SK-N-SH treated with all-trans-retinoic acid at 6 μM for 48 hours (cell line): ENCODE measurements at regions not wholly inside any gene's neighbourhood (a gene's known extent, or its start where the extent isn't known, plus 50 kb on each side); places are given as distances from the start of the nearest gene placed in this dataset.

ENCODE experiments used
- ATAC-seq: fragments of 200-7000 bp; cut with Tn5 transposase; 3 replicates; pipeline ENCODE4 v1.9.1; 2020; ENCODE audit warnings: mild to moderate bottlenecking, moderate library complexity
- ARNTL ChIP-seq: fragments of 450-650 bp; formaldehyde crosslinking; IDR thresholded peaks from 2 replicates; pipeline ENCODE4 v1.5.0; 2020; ENCODE audit warnings: low read depth, mild to moderate bottlenecking, moderate library complexity, borderline replicate concordance
- BACH2 ChIP-seq: fragments of 250-450 bp; sonication (Bioruptor Pico); IDR thresholded peaks from 2 replicates; pipeline ENCODE4 v1.9.0; 2021; ENCODE audit warnings: mild to moderate bottlenecking, borderline replicate concordance
- CREB5 ChIP-seq: fragments of 250-450 bp; sonication (Bioruptor Pico); IDR thresholded peaks from 2 replicates; pipeline ENCODE4 v1.5.1; 2020; ENCODE audit warnings: low read depth, mild to moderate bottlenecking, moderate library complexity
- CSDC2 ChIP-seq: fragments of 250-450 bp; sonication (Bioruptor Pico); IDR thresholded peaks from 2 replicates; pipeline ENCODE4 v1.5.0; 2020; ENCODE audit warnings: mild to moderate bottlenecking, moderate library complexity
- CSRNP3 ChIP-seq: fragments of 250-450 bp; sonication (Bioruptor Pico); IDR thresholded peaks from 2 replicates; pipeline ENCODE4 v1.5.1; 2021; ENCODE audit warnings: mild to moderate bottlenecking, moderate library complexity
- ESRRG ChIP-seq: fragments of 250-450 bp; sonication (Bioruptor Pico); IDR thresholded peaks from 2 replicates; pipeline ENCODE4 v1.6.1; 2021; ENCODE audit warnings: mild to moderate bottlenecking
- ISL1 ChIP-seq: fragments of 250-450 bp; sonication (Bioruptor Pico); IDR thresholded peaks from 2 replicates; pipeline ENCODE4 v2.1.2; 2022; ENCODE audit warnings: mild to moderate bottlenecking, moderate library complexity
- OSR1 ChIP-seq: fragments of 250-450 bp; sonication (Bioruptor Pico); IDR thresholded peaks from 2 replicates; pipeline ENCODE4 v1.8.0; 2022; ENCODE audit warnings: moderate library complexity, mild to moderate bottlenecking, inconsistent platforms
- PATZ1 ChIP-seq: fragments of 250-450 bp; sonication (Bioruptor Pico); IDR thresholded peaks from 2 replicates; pipeline ENCODE4 v1.8.0; 2020; ENCODE audit warnings: mild to moderate bottlenecking, moderate library complexity, borderline replicate concordance
- POU6F1 ChIP-seq: fragments of 250-450 bp; sonication (Bioruptor Pico); IDR thresholded peaks from 2 replicates; pipeline ENCODE4 v1.8.0; 2021; ENCODE audit warnings: low read depth, mild to moderate bottlenecking, moderate library complexity, borderline replicate concordance
- PPARA ChIP-seq: fragments of 250-450 bp; sonication (Bioruptor Pico); IDR thresholded peaks from 2 replicates; pipeline ENCODE4 v1.5.0; 2020; ENCODE audit warnings: mild to moderate bottlenecking, borderline replicate concordance
- RARB ChIP-seq: fragments of 250-450 bp; sonication (Bioruptor Pico); IDR thresholded peaks from 2 replicates; pipeline ENCODE4 v1.8.0; 2021; ENCODE audit warnings: mild to moderate bottlenecking, moderate library complexity
- SNAI2 ChIP-seq: fragments of 250-450 bp; sonication (Bioruptor Pico); IDR thresholded peaks from 2 replicates; pipeline ENCODE4 v1.5.0; 2020; ENCODE audit warnings: mild to moderate bottlenecking, moderate library complexity
- TCF4 ChIP-seq: fragments of 250-450 bp; sonication (Bioruptor Pico); IDR thresholded peaks from 2 replicates; pipeline ENCODE4 v1.8.0; 2021; ENCODE audit warnings: mild to moderate bottlenecking, moderate library complexity, borderline replicate concordance
- TOX ChIP-seq: fragments of 250-450 bp; sonication (Bioruptor Pico); IDR thresholded peaks from 2 replicates; pipeline ENCODE4 v1.8.0; 2021; ENCODE audit warnings: mild to moderate bottlenecking, moderate library complexity, borderline replicate concordance
- ZC3H10 ChIP-seq: fragments of 250-450 bp; sonication (Bioruptor Pico); IDR thresholded peaks from 2 replicates; pipeline ENCODE4 v1.5.1; 2021; ENCODE audit warnings: mild to moderate bottlenecking, moderate library complexity
- ZFP3 ChIP-seq: fragments of 250-450 bp; sonication (Bioruptor Pico); IDR thresholded peaks from 2 replicates; pipeline ENCODE4 v1.5.0; 2020; ENCODE audit warnings: mild to moderate bottlenecking, moderate library complexity
- ZFP30 ChIP-seq: fragments of 450-650 bp; formaldehyde crosslinking; IDR thresholded peaks from 2 replicates; pipeline ENCODE4 v1.5.0; 2022; ENCODE audit warnings: mild to moderate bottlenecking, moderate library complexity
- ZNF565 ChIP-seq: fragments of 450-650 bp; formaldehyde crosslinking; conservative IDR thresholded peaks from 2 replicates; pipeline ENCODE4 v1.5.0; 2020; ENCODE audit warnings: low read depth, mild to moderate bottlenecking, moderate library complexity
- ZNF70 ChIP-seq: fragments of 450-650 bp; formaldehyde crosslinking; IDR thresholded peaks from 2 replicates; pipeline ENCODE4 v1.5.0; 2020; ENCODE audit warnings: mild to moderate bottlenecking, moderate library complexity
- ZNF8 ChIP-seq: fragments of 450-650 bp; formaldehyde crosslinking; IDR thresholded peaks from 2 replicates; pipeline ENCODE4 v1.5.0; 2020; ENCODE audit warnings: mild to moderate bottlenecking, moderate library complexity

GRCh38 chr10:121680879-121681655 lies 82.8 kb upstream of the FGFR2 start:
- TF ChIP-seq ZFP30 (CRISPR knock-in tag) (no peak), ZNF8 (CRISPR knock-in tag) (no peak), ZFP3 (no peak), PATZ1 (CRISPR knock-in tag) (no peak), ARNTL (CRISPR knock-in tag) (no peak), ISL1 (CRISPR knock-in tag) (no peak), ZNF70 (CRISPR knock-in tag) (no peak), ZC3H10 (CRISPR knock-in tag) (no peak), SNAI2 (CRISPR knock-in tag) (no peak), CREB5 (CRISPR knock-in tag) (no peak), ZNF565 (CRISPR knock-in tag) (no peak), POU6F1 (CRISPR knock-in tag) (no peak), BACH2 (no peak), CSDC2 (CRISPR knock-in tag) (no peak), CSRNP3 (CRISPR knock-in tag) (no peak), PPARA (CRISPR knock-in tag) (no peak), TCF4 (CRISPR knock-in tag) (no peak), TOX (no peak), OSR1 (CRISPR knock-in tag) (no peak)
- TF ChIP-seq, all 23 proteins: peak for 0
- no peak for ATAC-seq

- TF ChIP-seq CREB5 (CRISPR knock-in tag): no peak
- no peak for TF ChIP-seq ZNF8 (CRISPR knock-in tag)
- TF ChIP-seq TCF4 (CRISPR knock-in tag): no peak
- TF ChIP-seq RARB (CRISPR knock-in tag): no peak
- TF ChIP-seq CSDC2 (CRISPR knock-in tag): no peak
- no peak for ATAC-seq
Observed at GRCh38 chr10:121679916-121680315, 81.7 kb upstream of the FGFR2 start.

- no peak for ATAC-seq
- TF ChIP-seq ESRRG (no peak), ISL1 (CRISPR knock-in tag) (no peak), CSDC2 (CRISPR knock-in tag) (no peak), ZFP3 (no peak), SNAI2 (CRISPR knock-in tag) (no peak), CREB5 (CRISPR knock-in tag) (no peak), TCF4 (CRISPR knock-in tag) (no peak)
Observed at GRCh38 chr10:121678631-121679174, 80.5 kb upstream of the FGFR2 start.
